A549 (cell line): ENCODE measurements at regions not wholly inside any gene's neighbourhood (a gene's known extent, or its start where the extent isn't known, plus 50 kb on each side); places are given as distances from the start of the nearest gene placed in this dataset.

Experiments used
- ATAC-seq, 2 experiments: fragments of 200-7000 bp in 1 of 2; fragments of >200 bp in 1 of 2; cut with Nextera tagmentation in 1 of 2; cut with Tn5 transposase in 1 of 2; 3 replicates each; pipeline versions ENCODE4 v1.8.0 to v1.9.1; 2018 to 2020; ENCODE audit warnings: mild to moderate bottlenecking in 1 of 2, moderate library complexity in 1 of 2
- CTCF ChIA-PET: fragments of 300-600 bp; sonication (Branson Sonifier 250); formaldehyde crosslinking; extraction: SDS; loops from one replicate; lab custom pipeline; 2021; ENCODE audit warnings: antibody characterized with exemption, inconsistent platforms; lab: Yijun Ruan, JAX
- POLR2A ChIA-PET: fragments of 350-600 bp; formaldehyde crosslinking; extraction: SDS; loops from one replicate; lab custom pipeline; 2021; ENCODE audit warnings: antibody characterized with exemption, inconsistent platforms; lab: Yijun Ruan, JAX
- DNase-seq, 2 experiments: peaks; one replicate each; pipeline versions ENCODE4 v3.0.0 to v3.0.0-alpha.2; 2011 to 2016; ENCODE audit warnings: low read depth in 1 of 2, low spot score in 1 of 2
- FAIRE-seq: peaks from 2 replicates; lab custom pipeline; 2011; peaks lifted over from hg19 to GRCh38; lab: Jason Lieb, UNC
- H3K27ac ChIP-seq, 2 experiments: fragments of >200 bp; sonication (Bioruptor Twin); formaldehyde crosslinking; 3 replicates each; pipeline ENCODE4 v1.5.1; 2016 to 2017
- H3K4me1 ChIP-seq: fragments of >200 bp; sonication (Bioruptor Twin); formaldehyde crosslinking; 3 replicates; pipeline ENCODE4 v1.6.1; 2016
- H3K4me2 ChIP-seq: fragments of >200 bp; sonication (Bioruptor Twin); formaldehyde crosslinking; 3 replicates; pipeline ENCODE4 v1.6.1; 2016
- H3K4me3 ChIP-seq: fragments of >200 bp; sonication (Bioruptor Twin); formaldehyde crosslinking; 3 replicates; pipeline ENCODE4 v1.5.1; 2016
- H3K9me3 ChIP-seq: fragments of >200 bp; sonication (Bioruptor Twin); formaldehyde crosslinking; 3 replicates; pipeline ENCODE4 v1.6.1; 2016
- BCL3 ChIP-seq: fragments of >200 bp; sonication (Bioruptor Twin); formaldehyde crosslinking; IDR thresholded peaks from 3 replicates; pipeline ENCODE4 v1.6.1; 2016
- BHLHE40 ChIP-seq: IDR thresholded peaks from 2 replicates; pipeline ENCODE4 v1.6.1; 2012; ENCODE audit warnings: low read depth, low read length, inconsistent platforms
- CBX8 ChIP-seq: fragments of 200-600 bp; sonication (generic); IDR thresholded peaks from 2 replicates; pipeline ENCODE4 v1.6.1; 2016
- CEBPB ChIP-seq, 2 experiments: fragments of >200 bp in 1 of 2; sonication (Bioruptor Twin) in 1 of 2; formaldehyde crosslinking in 1 of 2; IDR thresholded peaks; 2 replicates each; pipeline ENCODE4 v1.6.1; 2012 to 2016
- CHD4 ChIP-seq: fragments of 200-600 bp; sonication (generic); IDR thresholded peaks from 2 replicates; pipeline ENCODE4 v1.6.1; 2016; ENCODE audit warnings: antibody characterized with exemption, mild to moderate bottlenecking, borderline replicate concordance
- EHF ChIP-seq: fragments of 250-450 bp; sonication (Bioruptor Pico); IDR thresholded peaks from 2 replicates; pipeline ENCODE4 v1.5.0; 2020; ENCODE audit warnings: mild to moderate bottlenecking
- ESRRA ChIP-seq: fragments of 150-350 bp; IDR thresholded peaks from 2 replicates; pipeline ENCODE4 v1.6.1; 2014; ENCODE audit warnings: mild to moderate bottlenecking, low read length, borderline replicate concordance
- FOXS1 ChIP-seq: fragments of 250-450 bp; sonication (Bioruptor Pico); IDR thresholded peaks from 2 replicates; pipeline ENCODE4 v1.5.0; 2020; ENCODE audit warnings: mild to moderate bottlenecking, moderate library complexity
- GATA3 ChIP-seq: IDR thresholded peaks from 2 replicates; pipeline ENCODE4 v1.6.1; 2012; ENCODE audit warnings: borderline replicate concordance
- HMGXB4 ChIP-seq: fragments of 250-450 bp; sonication (Bioruptor Pico); IDR thresholded peaks from 2 replicates; pipeline ENCODE4 v1.5.0; 2021; ENCODE audit warnings: mild to moderate bottlenecking, moderate library complexity, borderline replicate concordance
- HOXB13 ChIP-seq: fragments of 250-450 bp; sonication (Bioruptor Pico); IDR thresholded peaks from 2 replicates; pipeline ENCODE4 v1.5.0; 2020; ENCODE audit warnings: low read depth, mild to moderate bottlenecking, moderate library complexity
- HOXB5 ChIP-seq: fragments of 250-450 bp; sonication (Bioruptor Pico); IDR thresholded peaks from 2 replicates; pipeline ENCODE4 v1.5.0; 2020; ENCODE audit warnings: mild to moderate bottlenecking, moderate library complexity
- PHF8 ChIP-seq: fragments of 200-600 bp; sonication (generic); IDR thresholded peaks from 2 replicates; pipeline ENCODE4 v1.6.1; 2016; ENCODE audit warnings: low read depth, mild to moderate bottlenecking, antibody characterized with exemption, moderate library complexity, borderline replicate concordance
- POLR2AphosphoS2 ChIP-seq: conservative IDR thresholded peaks from 2 replicates; pipeline ENCODE4 v1.6.1; 2012; ENCODE audit warnings: low read length, improper control_type of control experiment, inconsistent platforms
- RCOR1 ChIP-seq: fragments of 150-350 bp; IDR thresholded peaks from 2 replicates; pipeline ENCODE4 v1.6.1; 2014; ENCODE audit warnings: antibody characterized with exemption, low read length, low read depth
- SMC3 ChIP-seq: fragments of >200 bp; sonication (Bioruptor Twin); formaldehyde crosslinking; IDR thresholded peaks from 3 replicates; pipeline ENCODE4 v1.6.1; 2018; ENCODE audit warnings: inconsistent platforms
- TFCP2L1 ChIP-seq: fragments of 250-450 bp; sonication (Bioruptor Pico); IDR thresholded peaks from 2 replicates; pipeline ENCODE4 v1.5.0; 2021; ENCODE audit warnings: mild to moderate bottlenecking
- TP53 ChIP-seq: fragments of 250-450 bp; sonication (Bioruptor Pico); IDR thresholded peaks from 2 replicates; pipeline ENCODE4 v1.5.0; 2021; ENCODE audit warnings: mild to moderate bottlenecking, moderate library complexity
- USF2 ChIP-seq: fragments of 450-650 bp; IDR thresholded peaks from 2 replicates; pipeline ENCODE4 v1.6.1; 2014; ENCODE audit warnings: antibody characterized with exemption
- ZC3H11A ChIP-seq: fragments of 450-650 bp; IDR thresholded peaks from 2 replicates; pipeline ENCODE4 v1.6.1; 2014; ENCODE audit warnings: antibody characterized with exemption, mild to moderate bottlenecking
- ZSCAN20 ChIP-seq: fragments of 250-450 bp; sonication (Bioruptor Pico); IDR thresholded peaks from 2 replicates; pipeline ENCODE4 v1.8.0; 2022; ENCODE audit warnings: mild to moderate bottlenecking, moderate library complexity
- WGBS: methylation state at CpG from one replicate; pipeline ENCODE4 v1.1.6; 2017; ENCODE audit errors: missing lambda C conversion rate; 5-methylcytosine and 5-hydroxymethylcytosine counted together
- TF ChIP-seq, protein P1 (sequence below): fragments of 200-600 bp; sonication (generic); IDR thresholded peaks from 2 replicates; pipeline ENCODE4 v1.6.1; 2016; ENCODE audit warnings: antibody characterized with exemption, mild to moderate bottlenecking, moderate library complexity
- TF ChIP-seq, protein P2 (sequence below): IDR thresholded peaks from 2 replicates; pipeline ENCODE4 v1.6.1; 2012; ENCODE audit warnings: low read depth, borderline replicate concordance
- TF ChIP-seq, protein P3 (sequence below): fragments of 250-450 bp; sonication (Bioruptor Pico); IDR thresholded peaks from 2 replicates; pipeline ENCODE4 v1.5.0; 2020; ENCODE audit warnings: low read depth, mild to moderate bottlenecking, moderate library complexity

- TF ChIP-seq, protein P1, sequence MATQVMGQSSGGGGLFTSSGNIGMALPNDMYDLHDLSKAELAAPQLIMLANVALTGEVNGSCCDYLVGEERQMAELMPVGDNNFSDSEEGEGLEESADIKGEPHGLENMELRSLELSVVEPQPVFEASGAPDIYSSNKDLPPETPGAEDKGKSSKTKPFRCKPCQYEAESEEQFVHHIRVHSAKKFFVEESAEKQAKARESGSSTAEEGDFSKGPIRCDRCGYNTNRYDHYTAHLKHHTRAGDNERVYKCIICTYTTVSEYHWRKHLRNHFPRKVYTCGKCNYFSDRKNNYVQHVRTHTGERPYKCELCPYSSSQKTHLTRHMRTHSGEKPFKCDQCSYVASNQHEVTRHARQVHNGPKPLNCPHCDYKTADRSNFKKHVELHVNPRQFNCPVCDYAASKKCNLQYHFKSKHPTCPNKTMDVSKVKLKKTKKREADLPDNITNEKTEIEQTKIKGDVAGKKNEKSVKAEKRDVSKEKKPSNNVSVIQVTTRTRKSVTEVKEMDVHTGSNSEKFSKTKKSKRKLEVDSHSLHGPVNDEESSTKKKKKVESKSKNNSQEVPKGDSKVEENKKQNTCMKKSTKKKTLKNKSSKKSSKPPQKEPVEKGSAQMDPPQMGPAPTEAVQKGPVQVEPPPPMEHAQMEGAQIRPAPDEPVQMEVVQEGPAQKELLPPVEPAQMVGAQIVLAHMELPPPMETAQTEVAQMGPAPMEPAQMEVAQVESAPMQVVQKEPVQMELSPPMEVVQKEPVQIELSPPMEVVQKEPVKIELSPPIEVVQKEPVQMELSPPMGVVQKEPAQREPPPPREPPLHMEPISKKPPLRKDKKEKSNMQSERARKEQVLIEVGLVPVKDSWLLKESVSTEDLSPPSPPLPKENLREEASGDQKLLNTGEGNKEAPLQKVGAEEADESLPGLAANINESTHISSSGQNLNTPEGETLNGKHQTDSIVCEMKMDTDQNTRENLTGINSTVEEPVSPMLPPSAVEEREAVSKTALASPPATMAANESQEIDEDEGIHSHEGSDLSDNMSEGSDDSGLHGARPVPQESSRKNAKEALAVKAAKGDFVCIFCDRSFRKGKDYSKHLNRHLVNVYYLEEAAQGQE, result no peak
- TF ChIP-seq, protein P2, sequence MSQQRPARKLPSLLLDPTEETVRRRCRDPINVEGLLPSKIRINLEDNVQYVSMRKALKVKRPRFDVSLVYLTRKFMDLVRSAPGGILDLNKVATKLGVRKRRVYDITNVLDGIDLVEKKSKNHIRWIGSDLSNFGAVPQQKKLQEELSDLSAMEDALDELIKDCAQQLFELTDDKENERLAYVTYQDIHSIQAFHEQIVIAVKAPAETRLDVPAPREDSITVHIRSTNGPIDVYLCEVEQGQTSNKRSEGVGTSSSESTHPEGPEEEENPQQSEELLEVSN, result no peak
- TF ChIP-seq BHLHE40, result no peak
- TF ChIP-seq FOXS1, result no peak
- TF ChIP-seq ZC3H11A, result no peak
- TF ChIP-seq BCL3, result no peak
- TF ChIP-seq EHF (CRISPR knock-in tag), result no peak
- TF ChIP-seq RCOR1, result no peak
- no peak for TF ChIP-seq CBX8
- no peak for TF ChIP-seq TFCP2L1 (CRISPR knock-in tag)
Observed at GRCh38 chr5:20105915-20106314, 117.9 kb upstream of the CDH18 start (continued).

DNA sequence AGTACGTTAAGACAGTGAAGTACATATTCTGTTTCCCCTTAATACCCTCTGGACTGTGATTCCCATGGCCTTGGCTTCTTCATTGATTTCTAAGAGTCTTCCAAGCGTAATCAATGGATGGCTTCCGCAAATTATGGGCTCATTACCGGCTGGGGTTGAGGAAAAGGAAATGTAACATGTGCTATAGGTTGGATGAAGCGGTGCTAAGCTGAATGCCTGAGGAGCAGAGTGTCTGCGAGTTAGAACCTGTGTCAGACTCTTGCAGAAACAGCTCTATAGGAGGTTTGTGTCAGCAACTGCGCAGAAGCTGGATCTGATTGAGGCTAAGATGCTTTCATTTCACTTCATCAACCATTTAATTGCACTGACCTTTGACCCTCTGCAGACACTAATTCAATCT, 114.3 kb upstream of the CDH18 start:
- no peaks in the 10 kb centered on the region for H3K4me1 ChIP-seq
- POLR2A ChIA-PET, result no interaction called here
- DNase-seq, result no peak
- CTCF ChIA-PET, result no interaction called here
- ATAC-seq, result no peak
- H3K4me2 ChIP-seq, result no peak overlapping the region
- no peak for FAIRE-seq
- H3K27ac ChIP-seq, result no peak overlapping the region
- no peak overlapping the region for H3K4me3 ChIP-seq
- no peak for TF ChIP-seq TP53 (CRISPR knock-in tag)
- no peak for TF ChIP-seq CHD4
- TF ChIP-seq HOXB5 (CRISPR knock-in tag), result no peak
- no peak for TF ChIP-seq POLR2AphosphoS2
- no peak for TF ChIP-seq CEBPB (IDR thresholded peaks at IDR 0.05)
- no peak for TF ChIP-seq GATA3
- TF ChIP-seq, protein P3, sequence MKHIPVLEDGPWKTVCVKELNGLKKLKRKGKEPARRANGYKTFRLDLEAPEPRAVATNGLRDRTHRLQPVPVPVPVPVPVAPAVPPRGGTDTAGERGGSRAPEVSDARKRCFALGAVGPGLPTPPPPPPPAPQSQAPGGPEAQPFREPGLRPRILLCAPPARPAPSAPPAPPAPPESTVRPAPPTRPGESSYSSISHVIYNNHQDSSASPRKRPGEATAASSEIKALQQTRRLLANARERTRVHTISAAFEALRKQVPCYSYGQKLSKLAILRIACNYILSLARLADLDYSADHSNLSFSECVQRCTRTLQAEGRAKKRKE (CRISPR knock-in tag), result no peak
- TF ChIP-seq SMC3, result no peak
- no peak for TF ChIP-seq HOXB13 (CRISPR knock-in tag)
- no peak for TF ChIP-seq ZSCAN20 (CRISPR knock-in tag)
- TF ChIP-seq USF2, result no peak
- no peak for TF ChIP-seq ESRRA
- TF ChIP-seq PHF8, result no peak
- TF ChIP-seq HMGXB4 (CRISPR knock-in tag), result no peak
- H3K9me3 ChIP-seq, result no peaks in the 10 kb centered on the region
- 45% methylated on average over 7 of the region's 7 CpGs for WGBS
